Stimulated activated naive B cell treated with anti-CD40 and anti-IgM and Interleukin-4, amounts not matched to agents 10 μg/mL and 1 μg/mL and 100 μg/mL, for 72 hours (primary cell): ENCODE measurements at regions not wholly inside any gene's neighbourhood (a gene's known extent, or its start where the extent isn't known, plus 50 kb on each side); places are given as distances from the start of the nearest gene placed in this dataset.
A peak's percentile ranks its signal among the peaks of the same experiment; 100 is the strongest.
"Not testable (repeated sequence)": the region's sequence is repeated elsewhere in the genome, so short reads cannot be mapped to it uniquely, and the experiment has no call there.

Experiments used
- ATAC-seq, 2 donors: fragments of 150-1000 bp; cut with Tn5 transposase; replicated peaks; 2 replicates each; pipeline ENCODE4 v1.10.0; 2021; ENCODE audit warnings: moderate library complexity in 1 of 2
- DNase-seq: peaks from one replicate; pipeline ENCODE4 v3.0.0; 2021
- H3K27ac Mint-ChIP-seq: one replicate; pipeline ENCODE4 v1.8.0; 2022; ENCODE audit warnings: mild to moderate bottlenecking, mixed read lengths
- H3K27me3 Mint-ChIP-seq, 2 donors: one replicate each; pipeline ENCODE4 v1.8.0; 2022; ENCODE audit warnings: mixed read lengths in 2 of 2
- H3K36me3 Mint-ChIP-seq, 2 donors: one replicate each; pipeline ENCODE4 v1.8.0; 2022; ENCODE audit warnings: mixed read lengths in 2 of 2, mild to moderate bottlenecking in 1 of 2
- H3K4me1 Mint-ChIP-seq, 2 donors: one replicate each; pipeline ENCODE4 v1.8.0; 2022; ENCODE audit warnings: mixed read lengths in 2 of 2, mild to moderate bottlenecking in 1 of 2
- H3K4me3 Mint-ChIP-seq, 2 donors: one replicate each; pipeline ENCODE4 v1.8.0; 2022; ENCODE audit warnings: mild to moderate bottlenecking in 2 of 2, mixed read lengths in 2 of 2, moderate library complexity in 1 of 2
- H3K9me3 Mint-ChIP-seq, 2 donors: one replicate each; pipeline ENCODE4 v1.8.0; 2022; ENCODE audit warnings: mixed read lengths in 2 of 2, mild to moderate bottlenecking in 1 of 2

DNA sequence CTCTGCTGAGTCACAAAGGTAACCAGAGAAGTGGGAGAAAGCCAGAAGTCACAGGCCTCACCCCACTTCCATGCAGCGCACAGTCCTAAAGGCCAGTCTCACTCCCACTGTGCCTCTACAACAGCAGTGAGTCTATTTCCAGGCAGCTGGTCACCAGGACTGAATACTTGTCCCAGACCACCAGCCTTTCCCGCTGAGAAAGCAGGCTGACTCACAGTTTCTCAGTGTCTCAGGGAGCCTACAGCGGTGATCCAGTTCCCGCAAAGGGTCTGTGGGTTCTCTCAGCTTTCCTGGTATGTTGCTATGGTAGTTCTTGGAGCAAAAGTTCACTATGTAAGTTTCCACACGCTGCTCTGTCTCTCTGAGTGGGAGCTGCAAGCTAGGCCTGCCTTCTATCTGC is 622.5 kb downstream of the RNF144A start:
- no peak for DNase-seq
- Mint-ChIP-seq H3K27ac (no peak overlapping the region), H3K9me3 (peaks cover 0 to 6% of the 10 kb centered on the region in 2 donors), H3K36me3 (no peaks in the 10 kb centered on the region), H3K27me3 (peaks cover 4 to 14% of the 10 kb centered on the region in 2 donors), H3K4me3 (no peak overlapping the region), H3K4me1 (no peaks in the 10 kb centered on the region)
- ATAC-seq: no peak

- H3K9me3 Mint-ChIP-seq: no peaks in the 10 kb centered on the region
- H3K27me3 Mint-ChIP-seq: peaks cover 0 to 4% of the 10 kb centered on the region in 2 donors
- no peak overlapping the region for H3K4me3 Mint-ChIP-seq
- ATAC-seq: no peak
- H3K27ac Mint-ChIP-seq: no peak overlapping the region
- no peaks in the 10 kb centered on the region for H3K36me3 Mint-ChIP-seq
- H3K4me1 Mint-ChIP-seq: no peaks in the 10 kb centered on the region
- no peak for DNase-seq
Measured at GRCh38 chr2:7552825-7553570, 635.8 kb downstream of the RNF144A start.

DNA sequence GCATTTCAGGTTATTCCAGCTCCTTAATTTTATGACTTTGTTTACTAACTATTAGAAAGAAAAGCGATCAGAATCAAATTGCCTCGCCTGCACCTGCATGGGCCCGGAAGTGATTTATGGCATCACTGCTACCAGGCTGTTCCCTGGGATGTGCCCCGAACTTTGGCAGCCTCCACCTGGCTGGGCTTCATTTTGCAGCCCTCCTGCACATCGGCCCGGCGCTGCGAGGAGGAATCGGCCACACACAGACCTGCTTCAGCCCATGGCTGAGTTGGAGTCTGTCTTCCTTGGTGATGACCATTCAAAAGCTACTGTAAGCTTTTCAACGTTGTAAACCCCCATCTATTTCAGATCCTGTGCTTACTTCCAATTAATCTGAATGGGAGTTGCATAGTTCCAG is 638.0 kb downstream of the RNF144A start:
- Mint-ChIP-seq H3K27me3 (peaks cover 0 to 4% of the 10 kb centered on the region in 2 donors), H3K4me3 (no peak overlapping the region), H3K9me3 (no peaks in the 10 kb centered on the region), H3K36me3 (no peaks in the 10 kb centered on the region), H3K27ac (no peak overlapping the region), H3K4me1 (no peaks in the 10 kb centered on the region)
- ATAC-seq: no peak
- DNase-seq: no peak

GRCh38 chr2:7557376-7557775 is 640.2 kb downstream of the RNF144A start:
- Mint-ChIP-seq H3K27me3 (peaks cover 0 to 4% of the 10 kb centered on the region in 2 donors), H3K4me3 (no peak overlapping the region), H3K4me1 (no peaks in the 10 kb centered on the region), H3K36me3 (no peaks in the 10 kb centered on the region), H3K9me3 (no peaks in the 10 kb centered on the region), H3K27ac (no peak overlapping the region)
- no peak for DNase-seq
- no peak for ATAC-seq

DNA sequence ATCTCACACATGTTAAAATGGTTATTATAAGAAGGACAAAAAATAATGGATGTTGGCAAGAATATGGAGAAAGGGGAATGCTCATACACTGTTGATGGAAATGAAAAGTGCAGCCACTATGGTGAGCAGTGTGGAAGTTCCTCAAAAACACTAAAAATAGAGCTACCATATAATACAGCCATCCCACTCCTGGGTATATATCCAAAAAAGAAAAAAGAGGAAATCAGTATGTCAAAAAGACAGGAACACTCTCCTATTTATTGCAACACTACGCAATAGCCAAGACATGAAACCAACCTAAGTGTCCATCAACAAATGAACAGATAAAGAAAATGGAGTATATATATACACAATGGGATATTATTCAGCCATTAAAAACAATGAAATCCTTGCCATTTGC is 642.6 kb downstream of the RNF144A start:
- H3K4me1 Mint-ChIP-seq: no peaks in the 10 kb centered on the region
- H3K27ac Mint-ChIP-seq: no peak overlapping the region
- H3K4me3 Mint-ChIP-seq: no peak overlapping the region
- ATAC-seq (no peak), DNase-seq (no peak)
- no peaks in the 10 kb centered on the region for H3K27me3 Mint-ChIP-seq
- H3K36me3 Mint-ChIP-seq: no peaks in the 10 kb centered on the region
- H3K9me3 Mint-ChIP-seq: no peaks in the 10 kb centered on the region

DNA sequence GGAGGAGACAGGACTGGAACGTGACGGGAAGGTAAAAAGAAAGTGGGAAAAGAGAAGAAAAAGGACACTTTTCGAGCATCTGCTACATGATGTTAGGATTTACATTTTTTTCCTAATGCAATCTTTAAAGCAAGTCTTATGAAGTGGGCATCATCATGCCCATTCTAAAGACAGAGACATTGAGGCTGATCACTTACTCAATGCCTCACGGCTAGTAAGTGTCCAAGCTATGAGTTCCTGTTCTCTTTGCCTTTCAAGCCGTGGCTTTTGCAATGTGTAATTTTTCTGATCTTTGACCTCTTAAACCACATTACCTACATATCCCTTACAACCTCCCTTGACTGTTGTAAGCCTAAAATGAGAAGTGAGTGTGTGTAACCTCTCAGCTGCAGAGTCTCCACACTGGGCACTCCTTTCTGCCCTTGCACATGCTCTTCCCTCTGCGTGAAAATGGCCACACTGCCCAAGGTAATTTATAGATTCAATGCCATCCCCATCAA is 649.2 kb downstream of the RNF144A start:
- Mint-ChIP-seq H3K36me3 (no peaks in the 10 kb centered on the region), H3K27me3 (no peaks in the 10 kb centered on the region), H3K9me3 (no peaks in the 10 kb centered on the region), H3K27ac (no peak overlapping the region), H3K4me3 (no peak overlapping the region), H3K4me1 (no peaks in the 10 kb centered on the region)
- DNase-seq (no peak), ATAC-seq (no peak)

DNA sequence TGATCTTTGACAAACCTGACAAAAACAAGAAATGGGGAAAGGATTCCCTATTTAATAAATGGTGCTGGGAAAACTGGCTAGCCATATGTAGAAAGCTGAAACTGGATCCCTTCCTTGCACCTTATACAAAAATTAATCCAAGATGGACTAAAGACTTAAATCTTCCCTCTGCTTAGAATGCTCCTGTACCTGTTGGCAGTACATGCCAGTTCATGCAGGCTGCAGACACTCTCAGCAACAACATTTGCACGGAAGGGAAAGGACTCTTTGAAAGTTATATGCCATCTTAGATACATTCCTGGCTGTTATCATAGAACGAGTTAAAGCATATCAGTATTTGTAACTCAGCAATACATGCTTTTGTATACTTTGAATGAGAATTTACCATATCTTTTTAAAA is 649.9 kb downstream of the RNF144A start:
- H3K36me3 Mint-ChIP-seq, ATAC-seq, DNase-seq, H3K27ac Mint-ChIP-seq, H3K27me3 Mint-ChIP-seq, H3K4me3 Mint-ChIP-seq, H3K9me3 Mint-ChIP-seq, H3K4me1 Mint-ChIP-seq: not testable (repeated sequence)

DNA sequence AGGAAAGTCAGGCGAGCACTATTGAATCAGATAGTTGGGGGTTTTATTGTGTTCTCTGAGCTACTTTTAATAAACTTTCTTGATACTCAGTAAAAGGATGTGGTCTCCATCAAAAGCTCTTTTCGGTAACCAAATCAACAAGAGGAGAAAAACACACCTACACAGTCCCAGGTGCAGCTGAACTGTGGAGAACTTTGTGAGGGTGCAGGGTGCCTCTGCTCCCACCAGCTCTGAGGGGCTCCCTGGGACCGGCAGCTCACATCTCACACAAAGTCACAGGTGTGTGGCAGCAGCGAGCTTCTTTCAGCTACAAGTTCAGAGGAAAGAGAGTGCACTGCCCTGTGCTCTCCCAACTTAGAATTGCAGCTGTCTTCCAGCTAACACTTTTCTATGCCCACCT is 650.4 kb downstream of the RNF144A start:
- no peaks in the 10 kb centered on the region for H3K4me1 Mint-ChIP-seq
- peak; percentile 41 to 63 for ATAC-seq
- no peak overlapping the region for H3K4me3 Mint-ChIP-seq
- H3K36me3 Mint-ChIP-seq: no peaks in the 10 kb centered on the region
- no peaks in the 10 kb centered on the region for H3K27me3 Mint-ChIP-seq
- no peak for DNase-seq
- H3K9me3 Mint-ChIP-seq: no peaks in the 10 kb centered on the region
- no peak overlapping the region for H3K27ac Mint-ChIP-seq

- DNase-seq (no peak), ATAC-seq (no peak)
- H3K4me1 Mint-ChIP-seq: no peaks in the 10 kb centered on the region
- no peak overlapping the region for H3K27ac Mint-ChIP-seq
- H3K9me3 Mint-ChIP-seq: no peaks in the 10 kb centered on the region
- H3K36me3 Mint-ChIP-seq: no peaks in the 10 kb centered on the region
- peaks cover 0 to 3% of the 10 kb centered on the region in 2 donors for H3K27me3 Mint-ChIP-seq
- H3K4me3 Mint-ChIP-seq: no peak overlapping the region
Measured at GRCh38 chr2:7570247-7570646, 653.0 kb downstream of the RNF144A start.

- no peak for ATAC-seq
- no peak for DNase-seq
- Mint-ChIP-seq H3K4me1 (no peaks in the 10 kb centered on the region), H3K4me3 (no peak overlapping the region), H3K9me3 (no peaks in the 10 kb centered on the region), H3K27me3 (peaks cover 0 to 3% of the 10 kb centered on the region in 2 donors), H3K36me3 (no peaks in the 10 kb centered on the region), H3K27ac (no peak overlapping the region)
Measured at GRCh38 chr2:7571701-7572100, 654.5 kb downstream of the RNF144A start.

DNA sequence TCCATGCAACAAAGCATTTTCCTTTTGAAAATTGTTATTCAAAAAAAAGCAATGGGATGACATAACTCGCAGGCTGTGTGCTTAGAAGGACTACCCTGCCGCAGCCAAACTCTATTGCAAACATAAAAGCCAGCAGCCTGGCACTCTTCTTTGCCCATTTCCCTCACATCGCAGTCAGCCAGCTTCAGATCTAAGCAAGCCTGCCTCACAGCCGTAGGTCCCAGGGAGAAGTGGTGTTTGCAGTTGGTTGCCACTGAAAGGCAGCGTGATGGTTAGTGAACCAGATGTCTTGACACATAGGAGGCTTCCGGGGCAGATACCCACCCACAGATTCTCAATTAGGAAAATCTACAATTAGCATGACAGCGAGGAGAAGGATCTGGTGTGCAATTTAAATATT is 655.2 kb downstream of the RNF144A start:
- Mint-ChIP-seq H3K27me3 (peaks cover 0 to 3% of the 10 kb centered on the region in 2 donors), H3K4me1 (no peaks in the 10 kb centered on the region), H3K9me3 (peaks cover 2% of the 10 kb centered on the region in 2 donors), H3K36me3 (peaks cover under 1% of the 10 kb centered on the region in 2 donors), H3K4me3 (no peak overlapping the region), H3K27ac (no peak overlapping the region)
- DNase-seq (no peak), ATAC-seq (no peak)

GRCh38 chr2:7573166-7573825 is 656.1 kb downstream of the RNF144A start:
- peaks cover 6 to 7% of the 10 kb centered on the region in 2 donors for H3K36me3 Mint-ChIP-seq
- peaks cover 0 to 3% of the 10 kb centered on the region in 2 donors for H3K27me3 Mint-ChIP-seq
- H3K4me3 Mint-ChIP-seq: no peak overlapping the region
- H3K27ac Mint-ChIP-seq: no peak overlapping the region
- ATAC-seq (no peak), DNase-seq (no peak)
- H3K4me1 Mint-ChIP-seq: no peaks in the 10 kb centered on the region
- peaks cover 6 to 11% of the 10 kb centered on the region in 2 donors for H3K9me3 Mint-ChIP-seq

DNA sequence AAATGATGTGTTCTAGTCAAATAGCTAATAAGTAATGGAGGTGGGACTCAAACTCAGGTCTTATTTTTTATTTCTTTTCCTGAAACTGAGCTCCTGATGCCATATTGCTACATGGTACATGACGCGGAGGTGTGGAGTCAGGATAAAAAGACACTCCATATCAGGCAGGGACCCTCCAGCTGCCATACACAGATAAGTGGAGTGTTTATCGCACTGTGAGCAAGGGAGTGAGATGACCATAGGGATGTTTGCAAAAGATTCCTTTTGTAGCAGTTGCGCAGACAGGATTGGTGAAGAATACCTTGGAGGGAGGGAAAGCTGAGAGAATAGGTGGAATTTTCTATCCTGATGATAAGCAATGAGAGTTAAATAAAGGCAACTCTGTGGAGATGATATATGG is 657.2 kb downstream of the RNF144A start:
- Mint-ChIP-seq H3K27me3 (peaks cover 3 to 5% of the 10 kb centered on the region in 2 donors), H3K9me3 (peaks cover 9 to 13% of the 10 kb centered on the region in 2 donors), H3K4me3 (no peak overlapping the region), H3K4me1 (no peaks in the 10 kb centered on the region), H3K27ac (no peak overlapping the region), H3K36me3 (peaks cover 7 to 9% of the 10 kb centered on the region in 2 donors)
- no peak for ATAC-seq
- no peak for DNase-seq

DNA sequence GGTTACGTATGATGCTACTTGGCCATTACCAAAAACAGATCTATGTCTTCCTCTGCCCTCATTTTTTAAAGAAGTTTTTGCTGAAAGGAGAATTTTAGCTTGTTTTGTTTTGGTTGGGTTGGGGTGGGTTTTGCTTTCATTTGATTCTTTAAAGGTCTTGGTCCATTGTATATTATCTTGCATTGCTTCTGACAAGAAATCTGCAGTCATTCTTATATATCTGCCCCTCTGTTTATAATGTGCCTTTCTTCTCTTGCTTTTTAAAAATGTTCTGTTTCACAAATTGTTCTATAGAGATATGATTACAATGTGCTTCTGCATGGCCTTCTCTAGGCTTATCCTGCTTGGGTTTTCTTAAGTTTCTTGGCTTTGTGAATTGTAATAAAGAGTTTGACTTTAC is 660.6 kb downstream of the RNF144A start:
- ATAC-seq: no peak
- DNase-seq: no peak
- H3K4me1 Mint-ChIP-seq: no peaks in the 10 kb centered on the region
- peaks cover 11 to 15% of the 10 kb centered on the region in 2 donors for H3K9me3 Mint-ChIP-seq
- no peak overlapping the region for H3K27ac Mint-ChIP-seq
- no peak overlapping the region for H3K4me3 Mint-ChIP-seq
- H3K27me3 Mint-ChIP-seq: peaks cover 6 to 7% of the 10 kb centered on the region in 2 donors
- H3K36me3 Mint-ChIP-seq: peaks cover 9 to 11% of the 10 kb centered on the region in 2 donors

DNA sequence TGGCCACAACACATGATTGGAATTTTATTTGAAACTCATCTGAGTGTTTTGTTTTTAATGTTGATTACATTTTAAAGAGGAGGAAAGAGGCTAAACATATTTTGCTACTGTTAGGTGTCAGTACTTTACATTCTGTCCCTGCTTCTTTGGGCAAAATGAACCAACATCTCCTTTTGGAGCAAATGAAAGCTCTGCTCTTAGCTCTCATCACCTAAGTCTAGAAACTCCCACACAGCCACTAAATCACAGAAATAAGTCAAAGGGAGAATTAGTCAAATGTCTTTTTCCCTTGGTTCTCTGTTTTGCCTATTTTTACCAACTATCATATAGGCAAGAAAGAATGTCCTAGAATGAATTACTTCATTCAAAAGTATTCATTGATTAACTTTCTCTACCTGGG is 666.8 kb downstream of the RNF144A start:
- H3K4me3 Mint-ChIP-seq: no peak overlapping the region
- peaks cover 4 to 6% of the 10 kb centered on the region in 2 donors for H3K27me3 Mint-ChIP-seq
- no peak overlapping the region for H3K27ac Mint-ChIP-seq
- no peak for ATAC-seq
- H3K36me3 Mint-ChIP-seq: peaks cover 2 to 4% of the 10 kb centered on the region in 2 donors
- DNase-seq: no peak
- H3K4me1 Mint-ChIP-seq: no peaks in the 10 kb centered on the region
- peaks cover 4 to 5% of the 10 kb centered on the region in 2 donors for H3K9me3 Mint-ChIP-seq
